ENCODE measurements at regions not wholly inside any gene's neighbourhood (a gene's known extent, or its start where the extent isn't known, plus 50 kb on each side); places are given as distances from the start of the nearest gene placed in this dataset.
"Not testable (repeated sequence)": the region's sequence is repeated elsewhere in the genome, so short reads cannot be mapped to it uniquely, and the experiment has no call there.

DNA sequence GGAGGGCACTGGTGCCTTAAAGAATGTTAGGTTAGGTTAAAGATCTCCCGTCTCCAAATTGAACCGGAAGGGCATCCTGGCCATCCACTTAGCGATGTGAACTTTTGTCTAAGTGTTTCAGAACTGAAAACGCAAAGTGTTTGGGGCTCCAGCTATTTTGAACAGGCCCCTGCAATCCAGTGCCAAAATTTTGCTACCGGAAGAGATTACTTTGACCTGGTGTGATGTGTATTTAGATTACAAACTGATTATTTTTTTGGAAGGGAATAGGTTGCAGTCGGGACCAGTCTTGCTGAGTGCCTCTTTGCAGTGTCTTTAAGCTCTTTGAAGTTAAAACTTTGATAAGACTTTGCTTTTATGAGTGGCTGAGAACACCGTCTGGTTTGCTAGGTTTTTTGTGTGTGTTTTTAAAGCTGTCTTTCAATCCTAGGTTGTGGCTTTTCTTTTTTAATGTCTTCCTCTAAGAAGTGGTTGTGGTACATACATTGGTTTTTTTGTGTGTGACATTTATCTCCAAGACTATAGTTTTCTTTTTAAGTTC, 179.6 kb downstream of the OR4M2 start:
- POLR2A ChIA-PET, result no interaction called here
- no peak overlapping the region for H3K4me3 ChIP-seq (ENCODE audit: low read depth, low read length)
- no peaks in the 10 kb centered on the region for H3K36me3 ChIP-seq (ENCODE audit: control insufficient read depth, insufficient read depth, low read length)
- no peak for DNase-seq
- no TSS peak for BruUV-seq (replicated peaks)
- H3K4me1 Mint-ChIP-seq (ENCODE audit: low read depth, unreplicated experiment), result no peaks in the 10 kb centered on the region
- TF ChIP-seq, protein P1, sequence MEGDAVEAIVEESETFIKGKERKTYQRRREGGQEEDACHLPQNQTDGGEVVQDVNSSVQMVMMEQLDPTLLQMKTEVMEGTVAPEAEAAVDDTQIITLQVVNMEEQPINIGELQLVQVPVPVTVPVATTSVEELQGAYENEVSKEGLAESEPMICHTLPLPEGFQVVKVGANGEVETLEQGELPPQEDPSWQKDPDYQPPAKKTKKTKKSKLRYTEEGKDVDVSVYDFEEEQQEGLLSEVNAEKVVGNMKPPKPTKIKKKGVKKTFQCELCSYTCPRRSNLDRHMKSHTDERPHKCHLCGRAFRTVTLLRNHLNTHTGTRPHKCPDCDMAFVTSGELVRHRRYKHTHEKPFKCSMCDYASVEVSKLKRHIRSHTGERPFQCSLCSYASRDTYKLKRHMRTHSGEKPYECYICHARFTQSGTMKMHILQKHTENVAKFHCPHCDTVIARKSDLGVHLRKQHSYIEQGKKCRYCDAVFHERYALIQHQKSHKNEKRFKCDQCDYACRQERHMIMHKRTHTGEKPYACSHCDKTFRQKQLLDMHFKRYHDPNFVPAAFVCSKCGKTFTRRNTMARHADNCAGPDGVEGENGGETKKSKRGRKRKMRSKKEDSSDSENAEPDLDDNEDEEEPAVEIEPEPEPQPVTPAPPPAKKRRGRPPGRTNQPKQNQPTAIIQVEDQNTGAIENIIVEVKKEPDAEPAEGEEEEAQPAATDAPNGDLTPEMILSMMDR (IDR thresholded peaks at IDR 0.05; ENCODE audit: insufficient read depth in 1 of 2, low read depth in 1 of 2, low read length in 1 of 2, severe bottlenecking in 1 of 2, unreplicated experiment in 1 of 2), result no peak
- 0 out of 2 replicates have a peak, but pooled peaks cover 4% of the 10 kb centered on the region for H3K9me3 ChIP-seq
- no peak overlapping the region for H3K4me3 Mint-ChIP-seq (ENCODE audit: unreplicated experiment)
- no peaks in the 10 kb centered on the region for H3K36me3 Mint-ChIP-seq (ENCODE audit: insufficient read depth, unreplicated experiment)
- intact Hi-C loops (cut with micrococcal nuclease; ENCODE audit: unreplicated experiment), result no loop called here
- H3K27me3 ChIP-seq (replicated peaks; ENCODE audit: control insufficient read depth, insufficient read depth, low read length), result no peaks in the 10 kb centered on the region
- H3K4me1 ChIP-seq, result no peaks in the 10 kb centered on the region
- no peaks in the 10 kb centered on the region for H3K27me3 Mint-ChIP-seq (ENCODE audit: insufficient read depth, unreplicated experiment)
- no peak overlapping the region for H3K27ac Mint-ChIP-seq (ENCODE audit: unreplicated experiment)
- CTCF ChIA-PET, result no interaction called here
- H3K9me3 Mint-ChIP-seq (ENCODE audit: unreplicated experiment), result no peaks in the 10 kb centered on the region

DNA sequence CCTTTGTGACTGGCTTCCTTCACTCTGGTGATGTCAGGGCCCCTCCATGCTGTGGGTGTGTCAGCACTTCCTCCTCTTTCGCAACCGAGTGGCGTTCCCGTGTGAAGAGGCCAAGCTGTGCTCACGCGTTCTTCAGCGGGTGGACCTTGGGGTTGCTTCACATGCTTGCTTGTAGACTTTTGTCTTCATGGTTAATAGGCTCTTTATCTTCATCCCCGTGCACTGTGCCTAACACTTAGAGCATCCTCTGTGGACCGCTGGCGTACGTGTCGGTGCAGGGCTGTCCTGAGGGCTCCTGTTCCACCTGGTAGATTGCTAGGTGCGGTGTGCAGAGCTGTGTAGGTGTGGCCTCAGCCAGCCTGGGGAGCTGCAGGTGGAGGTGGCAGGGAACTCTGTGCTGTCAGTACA, 182.3 kb downstream of the OR4M2 start:
- Mint-ChIP-seq H3K4me1 (ENCODE audit: low read depth, unreplicated experiment) (no peaks in the 10 kb centered on the region), H3K4me3 (ENCODE audit: unreplicated experiment) (no peak overlapping the region), H3K27ac (ENCODE audit: unreplicated experiment) (no peak overlapping the region), H3K27me3 (ENCODE audit: insufficient read depth, unreplicated experiment) (no peaks in the 10 kb centered on the region), H3K36me3 (ENCODE audit: insufficient read depth, unreplicated experiment) (no peaks in the 10 kb centered on the region), H3K9me3 (ENCODE audit: unreplicated experiment) (no peaks in the 10 kb centered on the region)
- ChIA-PET POLR2A (no interaction called here), CTCF (no interaction called here)
- Histone ChIP-seq H3K9me3 (no peaks in the 10 kb centered on the region), H3K4me1 (no peaks in the 10 kb centered on the region), H3K36me3 (ENCODE audit: control insufficient read depth, insufficient read depth, low read length) (no peaks in the 10 kb centered on the region), H3K27me3 (replicated peaks; ENCODE audit: control insufficient read depth, insufficient read depth, low read length) (no peaks in the 10 kb centered on the region), H3K4me3 (ENCODE audit: low read depth, low read length) (no peak overlapping the region)
- no TSS peak for BruUV-seq (replicated peaks)
- intact Hi-C loops (cut with micrococcal nuclease; ENCODE audit: unreplicated experiment), result no loop called here
- TF ChIP-seq, protein P1 (IDR thresholded peaks at IDR 0.05; ENCODE audit: insufficient read depth in 1 of 2, low read depth in 1 of 2, low read length in 1 of 2, severe bottlenecking in 1 of 2, unreplicated experiment in 1 of 2), result no peak
- DNase-seq, result no peak

DNA sequence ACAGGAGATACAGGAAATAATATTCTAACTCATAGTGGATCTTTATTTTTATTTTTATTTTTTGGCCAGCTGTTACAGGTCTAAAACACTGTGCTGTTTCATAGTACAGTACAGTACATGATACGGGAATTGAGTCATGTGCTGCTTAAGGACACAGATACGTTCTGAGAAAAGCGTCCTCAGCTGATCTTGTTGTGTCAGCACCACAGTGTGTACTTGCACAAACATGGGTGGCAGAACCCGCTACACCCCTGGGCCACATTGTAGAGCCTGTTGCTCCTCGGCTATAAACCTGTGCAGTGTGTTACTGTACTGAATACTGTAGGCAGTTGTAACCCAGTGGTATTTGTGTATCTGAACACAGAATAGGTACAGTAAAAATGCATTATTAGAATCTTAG, 183.4 kb downstream of the OR4M2 start:
- POLR2A ChIA-PET, result no interaction called here
- no TSS peak for BruUV-seq (replicated peaks)
- H3K9me3 ChIP-seq, result no peaks in the 10 kb centered on the region
- TF ChIP-seq, protein P1 (IDR thresholded peaks at IDR 0.05; ENCODE audit: insufficient read depth in 1 of 2, low read depth in 1 of 2, low read length in 1 of 2, severe bottlenecking in 1 of 2, unreplicated experiment in 1 of 2), result no peak
- no peak overlapping the region for H3K4me3 Mint-ChIP-seq (ENCODE audit: unreplicated experiment)
- H3K27me3 Mint-ChIP-seq (ENCODE audit: insufficient read depth, unreplicated experiment), result no peaks in the 10 kb centered on the region
- intact Hi-C loops (cut with micrococcal nuclease; ENCODE audit: unreplicated experiment), result no loop called here
- H3K27ac Mint-ChIP-seq (ENCODE audit: unreplicated experiment), result no peak overlapping the region
- H3K4me1 Mint-ChIP-seq (ENCODE audit: low read depth, unreplicated experiment), result no peaks in the 10 kb centered on the region
- no peak overlapping the region for H3K4me3 ChIP-seq (ENCODE audit: low read depth, low read length)
- H3K9me3 Mint-ChIP-seq (ENCODE audit: unreplicated experiment), result no peaks in the 10 kb centered on the region
- DNase-seq, result no peak
- no peaks in the 10 kb centered on the region for H3K27me3 ChIP-seq (replicated peaks; ENCODE audit: control insufficient read depth, insufficient read depth, low read length)
- H3K36me3 ChIP-seq (ENCODE audit: control insufficient read depth, insufficient read depth, low read length), result no peaks in the 10 kb centered on the region
- no peaks in the 10 kb centered on the region for H3K4me1 ChIP-seq
- no peaks in the 10 kb centered on the region for H3K36me3 Mint-ChIP-seq (ENCODE audit: insufficient read depth, unreplicated experiment)
- CTCF ChIA-PET, result no interaction called here

DNA sequence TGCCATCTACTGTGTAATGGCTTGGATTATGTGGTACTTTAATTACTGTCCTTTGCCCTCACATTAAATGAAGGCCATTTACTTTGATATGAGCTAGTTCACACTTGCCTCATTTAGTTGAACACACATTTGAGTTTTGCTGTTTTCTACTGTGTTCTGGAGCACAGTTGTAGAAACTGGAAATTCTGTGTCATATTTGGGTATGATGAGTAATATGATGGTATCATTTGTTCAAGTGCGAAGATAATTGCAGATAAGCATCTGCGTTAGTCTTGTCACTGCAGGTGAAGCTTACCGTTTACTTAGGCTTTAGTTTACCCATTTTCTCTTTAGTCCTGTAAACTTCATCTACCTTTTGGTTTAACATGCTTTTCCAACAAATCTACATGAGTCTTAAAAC, 183.9 kb downstream of the OR4M2 start:
- H3K36me3 ChIP-seq (ENCODE audit: control insufficient read depth, insufficient read depth, low read length); H3K27me3 Mint-ChIP-seq (ENCODE audit: insufficient read depth, unreplicated experiment); BruUV-seq (replicated peaks); DNase-seq; CTCF ChIA-PET; H3K4me3 Mint-ChIP-seq (ENCODE audit: unreplicated experiment); H3K9me3 ChIP-seq; intact Hi-C loops (cut with micrococcal nuclease; ENCODE audit: unreplicated experiment); H3K4me1 ChIP-seq; H3K27me3 ChIP-seq (replicated peaks; ENCODE audit: control insufficient read depth, insufficient read depth, low read length); H3K4me1 Mint-ChIP-seq (ENCODE audit: low read depth, unreplicated experiment); POLR2A ChIA-PET; H3K36me3 Mint-ChIP-seq (ENCODE audit: insufficient read depth, unreplicated experiment); H3K9me3 Mint-ChIP-seq (ENCODE audit: unreplicated experiment); H3K27ac Mint-ChIP-seq (ENCODE audit: unreplicated experiment); H3K4me3 ChIP-seq (ENCODE audit: low read depth, low read length): not testable (repeated sequence)

Measured in Caco-2 (cell line).